Muscle of leg (tissue), 3 donors: ENCODE measurements at regions not wholly inside any gene's neighbourhood (a gene's known extent, or its start where the extent isn't known, plus 50 kb on each side); places are given as distances from the start of the nearest gene placed in this dataset.
"Not testable (repeated sequence)": the region's sequence is repeated elsewhere in the genome, so short reads cannot be mapped to it uniquely, and the experiment has no call there.

Experiments used
- DNase-seq: peaks from one replicate; pipeline ENCODE4 v3.0.0; 2013
- H3K27ac ChIP-seq: one replicate; pipeline ENCODE4 v1.5.1; 2013; ENCODE audit warnings: mild to moderate bottlenecking, low read length, control low read depth
- H3K27me3 ChIP-seq: one replicate; pipeline ENCODE4 v1.6.1; 2013; ENCODE audit warnings: low read length; ENCODE audit not compliant: control insufficient read depth, insufficient read depth
- H3K36me3 ChIP-seq: one replicate; pipeline ENCODE4 v1.6.1; 2013; ENCODE audit warnings: low read length; ENCODE audit not compliant: control insufficient read depth, insufficient read depth
- H3K4me1 ChIP-seq: one replicate; pipeline ENCODE4 v1.6.1; 2013; ENCODE audit warnings: low read length; ENCODE audit not compliant: control insufficient read depth, insufficient read depth
- H3K4me3 ChIP-seq: one replicate; pipeline ENCODE4 v1.5.1; 2013; ENCODE audit warnings: low read length, control low read depth
- H3K9me3 ChIP-seq: replicated peaks from 2 replicates; pipeline ENCODE4 v1.6.1; 2013; ENCODE audit warnings: low read depth, low read length; ENCODE audit not compliant: control insufficient read depth
- WGBS: methylation state at CpG from one replicate; pipeline ENCODE4 v1.1.5; 2013; ENCODE audit warnings: missing lambda C conversion rate; ENCODE audit not compliant: insufficient coverage; 5-methylcytosine and 5-hydroxymethylcytosine counted together

DNA sequence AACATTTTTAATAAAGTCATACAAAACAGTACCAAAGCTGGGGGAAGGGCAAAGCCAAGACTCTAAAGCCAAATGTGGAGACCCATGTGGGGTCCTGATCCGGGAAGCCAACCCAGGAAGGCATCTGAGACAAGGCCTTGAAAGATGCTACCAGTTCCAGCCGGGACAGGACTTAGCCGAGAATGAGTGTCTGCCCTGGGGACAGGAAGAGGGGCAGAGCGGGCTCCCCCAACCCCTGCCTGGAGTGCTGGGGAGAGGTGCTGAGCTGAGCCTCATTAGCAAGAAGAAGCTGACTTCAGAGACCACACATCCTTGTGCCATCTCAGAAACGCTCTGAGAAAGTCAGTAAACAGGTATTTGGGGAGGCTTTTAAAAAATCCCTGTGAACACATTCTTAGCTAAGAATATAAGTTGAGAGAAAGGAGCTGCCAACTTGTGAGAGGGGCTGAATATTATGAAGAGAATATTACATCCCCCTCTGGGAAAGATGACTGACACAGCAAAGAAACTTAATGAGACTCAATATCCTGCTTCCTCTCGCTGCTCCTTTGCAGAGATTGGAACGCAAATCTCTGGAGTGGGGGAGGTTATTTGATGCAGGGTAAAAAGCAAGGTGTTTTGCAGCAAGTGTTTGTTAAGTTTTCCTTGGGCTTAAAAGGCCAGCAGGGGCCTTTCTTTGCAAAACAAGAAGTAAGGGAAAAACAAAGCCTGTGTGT, 103.3 kb upstream of the KCND3 start:
- Histone ChIP-seq H3K27ac (no peak overlapping the region), H3K36me3 (no peaks in the 10 kb centered on the region), H3K4me3 (no peak overlapping the region), H3K27me3 (no peaks in the 10 kb centered on the region), H3K4me1 (no peaks in the 10 kb centered on the region), H3K9me3 (no peaks in the 10 kb centered on the region)
- no peak for DNase-seq
- WGBS = 0% methylated on average over 1 of the region's 7 CpGs

DNA sequence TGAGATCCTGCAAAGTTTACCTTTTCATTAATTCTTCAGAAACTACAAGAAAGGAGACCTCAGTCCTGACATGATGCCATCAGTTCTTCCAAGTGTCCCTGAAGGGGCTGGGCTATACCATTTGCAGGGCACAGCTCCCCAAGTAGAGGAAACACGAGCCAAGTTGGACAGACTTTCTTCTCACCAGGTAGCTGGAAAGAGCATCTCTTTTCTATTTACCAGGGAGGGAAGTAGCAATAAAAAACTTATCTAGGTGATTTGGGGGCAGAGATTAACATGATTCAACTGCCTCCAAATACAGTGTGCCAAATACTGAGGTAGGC, 103.9 kb upstream of the KCND3 start:
- Histone ChIP-seq H3K27ac (no peak overlapping the region), H3K4me3 (no peak overlapping the region), H3K9me3 (no peaks in the 10 kb centered on the region), H3K36me3 (no peaks in the 10 kb centered on the region), H3K27me3 (no peaks in the 10 kb centered on the region), H3K4me1 (no peaks in the 10 kb centered on the region)
- DNase-seq = no peak
- no CpG with 5 or more reads among the region's 1 CpG for WGBS

DNA sequence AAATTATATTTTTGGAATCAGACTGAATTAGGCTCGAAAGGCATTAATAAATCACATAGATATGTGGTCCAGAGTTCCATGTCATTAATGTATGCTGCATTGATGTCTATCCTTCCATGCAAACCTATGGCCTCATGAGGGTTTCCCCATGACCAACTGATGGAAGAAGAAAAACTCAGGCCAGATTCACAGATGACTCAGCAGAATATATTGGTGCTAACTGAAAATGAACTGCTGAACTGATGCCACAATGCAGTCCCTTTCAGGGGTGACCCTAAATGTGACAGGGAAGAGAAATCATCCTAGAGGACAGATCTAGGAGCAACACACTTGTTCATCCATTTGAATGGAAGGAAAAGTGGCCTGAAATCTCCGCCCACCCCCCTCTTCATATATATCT, 110.5 kb upstream of the KCND3 start:
- no peak for DNase-seq
- Histone ChIP-seq H3K9me3 (no peaks in the 10 kb centered on the region), H3K4me1 (no peaks in the 10 kb centered on the region), H3K27me3 (no peaks in the 10 kb centered on the region), H3K36me3 (no peaks in the 10 kb centered on the region), H3K27ac (no peak overlapping the region), H3K4me3 (no peak overlapping the region)
- WGBS = no CpG with 5 or more reads among the region's 2 CpGs

DNA sequence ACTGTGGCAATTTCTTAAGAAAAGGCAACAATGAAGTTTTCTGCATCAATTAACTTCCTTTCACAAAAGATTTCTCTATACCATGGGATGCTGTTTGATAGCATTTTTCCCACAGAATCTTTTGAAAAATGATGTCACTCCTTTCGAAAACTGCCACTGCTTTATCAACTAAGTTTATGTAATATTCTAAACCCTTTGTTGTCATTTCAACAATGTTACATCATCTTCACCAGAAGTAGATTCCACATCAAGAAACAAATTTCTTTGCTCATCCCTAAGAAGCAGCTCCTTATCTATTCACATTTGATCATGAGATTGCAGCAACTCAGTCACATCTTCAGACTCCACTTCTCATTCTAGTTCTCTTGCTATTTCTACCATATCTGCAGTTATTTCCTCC, 116.1 kb upstream of the KCND3 start:
- Histone ChIP-seq H3K27ac (no peak overlapping the region), H3K4me1 (no peaks in the 10 kb centered on the region), H3K9me3 (no peaks in the 10 kb centered on the region), H3K27me3 (no peaks in the 10 kb centered on the region), H3K36me3 (no peaks in the 10 kb centered on the region), H3K4me3 (no peak overlapping the region)
- no peak for DNase-seq
- WGBS = no CpG with 5 or more reads among the region's 1 CpG

DNA sequence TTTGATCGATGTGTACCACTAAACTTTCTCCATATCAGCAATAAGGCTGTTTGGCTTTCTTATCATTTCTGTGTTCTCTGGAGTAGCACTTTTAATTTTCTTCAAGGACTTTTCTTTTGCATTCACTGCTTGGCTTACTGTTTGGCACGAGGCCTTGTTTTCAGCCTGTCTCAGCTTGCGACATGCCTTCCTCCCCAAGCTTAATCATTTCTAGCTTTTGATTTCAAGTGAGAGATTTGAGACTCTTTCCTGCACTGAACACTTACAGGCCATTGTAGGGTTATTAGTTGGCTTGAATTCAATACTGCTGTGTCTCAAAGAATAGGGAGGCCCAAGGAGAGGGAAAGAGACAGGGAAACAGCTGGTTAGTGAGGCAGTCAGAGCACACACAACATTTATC, 120.6 kb upstream of the KCND3 start:
- no peaks in the 10 kb centered on the region for H3K36me3 ChIP-seq
- no CpG with 5 or more reads among the region's 3 CpGs for WGBS
- H3K27ac ChIP-seq = no peak overlapping the region

DNA sequence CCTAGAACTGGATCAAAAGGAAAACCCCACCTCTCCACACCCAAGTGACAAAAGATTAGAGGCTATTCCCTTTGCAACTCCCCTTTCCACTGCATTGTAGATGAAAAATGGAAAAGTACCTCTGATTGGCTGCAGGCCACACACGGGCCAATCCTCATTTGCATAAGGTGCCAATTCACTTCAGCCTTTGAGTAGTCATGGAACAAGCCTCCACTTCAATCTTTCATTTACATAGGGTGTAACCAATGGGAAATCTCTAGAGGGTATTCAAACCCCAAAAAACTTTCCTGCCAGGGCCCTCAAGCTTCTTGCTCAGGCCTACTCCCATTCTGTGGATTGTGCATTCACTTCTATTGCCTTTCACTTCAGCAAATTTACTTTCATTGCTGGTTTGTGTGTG, 122.3 kb upstream of the KCND3 start:
- no peaks in the 10 kb centered on the region for H3K9me3 ChIP-seq
- no CpG with 5 or more reads among the region's 1 CpG for WGBS
- H3K27me3 ChIP-seq = no peaks in the 10 kb centered on the region
- no peak overlapping the region for H3K27ac ChIP-seq
- no peak overlapping the region for H3K4me3 ChIP-seq
- no peaks in the 10 kb centered on the region for H3K4me1 ChIP-seq
- no peaks in the 10 kb centered on the region for H3K36me3 ChIP-seq
- DNase-seq = no peak

More for the DNA sequence above, 120.6 kb upstream of the KCND3 start:
- H3K4me3 ChIP-seq = no peak overlapping the region
- DNase-seq = no peak
- no peaks in the 10 kb centered on the region for H3K9me3 ChIP-seq
- no peaks in the 10 kb centered on the region for H3K4me1 ChIP-seq
- no peaks in the 10 kb centered on the region for H3K27me3 ChIP-seq

GRCh38 chr1:112114540-112114939, 125.1 kb upstream of the KCND3 start:
- Histone ChIP-seq H3K9me3 (no peaks in the 10 kb centered on the region), H3K4me1 (no peaks in the 10 kb centered on the region), H3K27me3 (no peaks in the 10 kb centered on the region), H3K36me3 (no peaks in the 10 kb centered on the region), H3K4me3 (no peak overlapping the region), H3K27ac (no peak overlapping the region)
- WGBS = no CpG with 5 or more reads among the region's 1 CpG
- DNase-seq = no peak

GRCh38 chr1:112126598-112126997, 137.1 kb upstream of the KCND3 start:
- no peaks in the 10 kb centered on the region for H3K4me1 ChIP-seq
- H3K27ac ChIP-seq = no peak overlapping the region
- no peak overlapping the region for H3K4me3 ChIP-seq
- no peak for DNase-seq
- WGBS = no CpG with 5 or more reads among the region's 2 CpGs
- H3K36me3 ChIP-seq = no peaks in the 10 kb centered on the region
- H3K27me3 ChIP-seq = no peaks in the 10 kb centered on the region
- H3K9me3 ChIP-seq = no peaks in the 10 kb centered on the region

GRCh38 chr1:112127606-112128005, 138.1 kb upstream of the KCND3 start:
- H3K4me3 ChIP-seq, H3K4me1 ChIP-seq, H3K27ac ChIP-seq, H3K9me3 ChIP-seq, H3K36me3 ChIP-seq, H3K27me3 ChIP-seq, DNase-seq: not testable (repeated sequence)
- WGBS = no CpG with 5 or more reads among the region's 2 CpGs

- no peak for DNase-seq
- H3K36me3 ChIP-seq = no peaks in the 10 kb centered on the region
- H3K9me3 ChIP-seq = no peaks in the 10 kb centered on the region
- no peak overlapping the region for H3K4me3 ChIP-seq
- WGBS = 70% methylated on average over 1 of the region's 1 CpG
- H3K4me1 ChIP-seq = no peaks in the 10 kb centered on the region
- H3K27ac ChIP-seq = no peak overlapping the region
- H3K27me3 ChIP-seq = no peaks in the 10 kb centered on the region
Observed at GRCh38 chr1:112133487-112133886, 144.0 kb upstream of the KCND3 start.

- no peak overlapping the region for H3K27ac ChIP-seq
- WGBS = no CpG with 5 or more reads among the region's 2 CpGs
Observed at GRCh38 chr1:112140743-112141142, 151.3 kb upstream of the KCND3 start.

More at GRCh38 chr1:112140743-112141142, 151.3 kb upstream of the KCND3 start:
- peaks cover 13% of the 10 kb centered on the region for H3K4me1 ChIP-seq
- H3K36me3 ChIP-seq = no peaks in the 10 kb centered on the region
- no peak overlapping the region for H3K4me3 ChIP-seq
- DNase-seq = no peak
- peaks cover 3% of the 10 kb centered on the region for H3K27me3 ChIP-seq
- H3K9me3 ChIP-seq = no peaks in the 10 kb centered on the region
